AG04449 (cell line): ENCODE measurements at regions not wholly inside any gene's neighbourhood (a gene's known extent, or its start where the extent isn't known, plus 50 kb on each side); places are given as distances from the start of the nearest gene placed in this dataset.

Source experiments
- CTCF ChIA-PET: fragments of 350-600 bp; formaldehyde crosslinking; extraction: SDS; loops from one replicate; lab custom pipeline; 2021; ENCODE audit warnings: antibody characterized with exemption; lab: Yijun Ruan, JAX
- POLR2A ChIA-PET: fragments of 400-600, 350-600 bp; formaldehyde crosslinking; extraction: SDS; loops from one replicate; lab custom pipeline; 2020; ENCODE audit warnings: antibody characterized with exemption, inconsistent platforms; lab: Yijun Ruan, JAX
- DNase-seq: peaks from one replicate; pipeline ENCODE4 v3.0.0-alpha.2; 2010; ENCODE audit warnings: low read depth, low spot score
- H3K4me3 ChIP-seq: 2 replicates; pipeline ENCODE4 v1.5.1; 2011; ENCODE audit warnings: low read depth, mild to moderate bottlenecking, control low read depth, low read length
- CTCF ChIP-seq: IDR thresholded peaks from one replicate; pipeline ENCODE4 v1.5.1; 2011; ENCODE audit warnings: mild to moderate bottlenecking, moderate library complexity, low read length, control low read depth, inconsistent platforms; ENCODE audit not compliant: insufficient read depth; ENCODE audit errors: missing control alignments

DNA sequence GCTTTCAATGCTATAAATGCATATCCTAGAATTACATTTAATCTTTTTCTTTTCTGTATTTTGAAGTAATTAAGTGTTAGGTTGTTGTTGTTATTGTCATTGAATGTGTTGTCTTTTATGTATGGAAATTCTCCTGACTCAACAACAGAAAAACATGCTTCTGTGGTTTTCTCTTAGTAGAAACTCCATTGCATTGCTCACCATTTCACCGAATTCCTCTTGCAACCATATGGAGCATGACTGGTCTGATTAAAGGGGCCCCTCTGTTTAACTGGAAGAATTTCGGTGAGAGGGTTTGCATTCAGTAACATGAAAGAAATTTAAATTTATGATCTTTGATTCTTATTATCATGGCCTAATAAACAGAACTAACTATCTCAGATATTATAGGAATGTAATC, 454.3 kb upstream of the JARID2 start:
- CTCF ChIA-PET, result no interaction called here
- H3K4me3 ChIP-seq, result no peak overlapping the region
- POLR2A ChIA-PET, result no interaction called here
- DNase-seq, result peak; percentile 36
- TF ChIP-seq CTCF, result no peak

- DNase-seq, result no peak
- ChIA-PET POLR2A (no interaction called here), CTCF (no interaction called here)
- H3K4me3 ChIP-seq, result no peak overlapping the region
- TF ChIP-seq CTCF, result no peak
Observed at GRCh38 chr6:14792118-14792955, 453.5 kb upstream of the JARID2 start.

GRCh38 chr6:14795451-14795850, 450.4 kb upstream of the JARID2 start:
- H3K4me3 ChIP-seq, result no peak overlapping the region
- ChIA-PET POLR2A (no interaction called here), CTCF (no interaction called here)
- TF ChIP-seq CTCF, result no peak
- no peak for DNase-seq

GRCh38 chr6:14796974-14797762, 448.7 kb upstream of the JARID2 start:
- CTCF ChIA-PET, result interaction anchor here (1.0 kb wide), 1 partner anchor 161 kb away, joined by 3 read pairs; no protein-coding TSS in a partner anchor
- TF ChIP-seq CTCF, result no peak
- POLR2A ChIA-PET, result no interaction called here
- no peak for DNase-seq
- no peak overlapping the region for H3K4me3 ChIP-seq

DNA sequence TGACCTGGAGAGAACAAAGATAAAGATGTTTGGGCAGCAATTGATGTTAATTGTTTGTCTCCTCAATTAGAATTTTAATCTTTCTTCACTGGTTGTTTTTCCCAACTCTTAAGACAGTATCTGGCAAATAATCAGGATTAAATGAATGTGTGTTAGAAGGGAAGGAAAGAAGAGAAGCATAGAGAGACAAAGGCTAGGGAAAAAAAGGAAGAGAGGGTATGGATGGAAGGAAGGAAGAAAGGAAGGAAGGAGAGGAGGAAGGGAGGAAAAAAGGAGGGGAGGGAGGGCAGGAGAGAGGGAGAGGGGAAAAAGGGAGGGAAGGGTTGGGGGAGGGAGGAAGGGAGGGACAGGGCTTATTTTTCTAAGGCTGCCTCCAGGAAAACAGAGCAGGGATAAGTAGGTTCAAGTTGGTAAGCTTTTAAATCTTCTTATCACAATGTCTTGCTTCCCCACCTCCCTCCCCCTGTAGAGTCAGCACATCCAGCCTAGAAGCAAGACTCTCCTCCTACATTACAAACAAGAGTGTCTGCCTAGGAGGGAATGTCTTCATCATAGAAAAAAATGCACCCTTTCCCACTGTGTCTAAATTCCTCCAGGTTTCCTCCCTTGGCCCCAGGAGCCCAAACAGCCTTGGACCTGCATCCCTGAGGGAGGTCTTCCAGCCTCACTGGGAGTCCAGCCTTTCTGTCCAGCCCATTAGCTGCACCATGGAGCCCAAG, 447.8 kb upstream of the JARID2 start:
- POLR2A ChIA-PET, result no interaction called here
- DNase-seq, result no peak
- TF ChIP-seq CTCF, result no peak
- no peak overlapping the region for H3K4me3 ChIP-seq
- CTCF ChIA-PET, result no interaction called here

- no peak for TF ChIP-seq CTCF
- POLR2A ChIA-PET, result no interaction called here
- CTCF ChIA-PET, result no interaction called here
- H3K4me3 ChIP-seq, result no peak overlapping the region
- no peak for DNase-seq
Observed at GRCh38 chr6:14798594-14798982, 447.3 kb upstream of the JARID2 start.
